G401.6 (cell line): ENCODE measurements at regions not wholly inside any gene's neighbourhood (a gene's known extent, or its start where the extent isn't known, plus 50 kb on each side); places are given as distances from the start of the nearest gene placed in this dataset.

ENCODE experiments used
- FAIRE-seq: peaks from 2 replicates; lab custom pipeline; 2012; peaks lifted over from hg19 to GRCh38; lab: Jason Lieb, UNC

DNA sequence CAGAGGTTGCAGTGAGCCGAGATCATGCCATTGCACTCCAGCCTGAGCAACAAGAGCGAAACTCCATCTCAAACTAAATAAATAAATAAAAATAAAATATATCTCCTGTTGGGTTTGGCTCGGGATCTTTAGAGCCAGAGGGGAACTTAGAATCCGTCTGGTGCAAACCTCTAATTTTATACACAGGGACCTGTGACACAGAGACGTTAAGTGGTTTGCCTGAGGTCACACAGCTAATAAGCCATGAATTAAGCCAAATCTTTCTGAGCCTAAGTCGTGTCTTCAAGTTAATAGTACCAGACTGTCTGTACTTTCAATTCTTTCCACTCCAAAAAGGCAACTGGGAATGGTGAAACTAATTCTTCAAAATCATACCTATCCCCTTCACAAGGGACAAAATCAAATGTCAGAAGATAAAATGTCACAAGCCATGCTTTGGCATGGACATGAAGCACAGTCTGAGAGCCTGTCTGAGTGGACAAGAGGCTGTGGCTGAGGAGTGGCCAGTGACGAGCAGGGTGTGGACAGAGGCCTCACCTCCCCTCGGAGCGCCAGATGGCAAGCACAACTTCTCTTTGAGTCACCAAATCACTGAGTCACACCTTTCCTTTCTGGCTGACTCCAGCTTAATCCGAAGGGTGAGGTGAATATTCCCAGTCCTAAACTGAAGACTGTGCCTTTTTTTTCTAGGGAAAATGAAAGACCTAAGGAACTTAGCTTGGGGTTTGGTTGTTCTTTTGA is 177.4 kb downstream of the TFAP2A start:
- FAIRE-seq = no peak

DNA sequence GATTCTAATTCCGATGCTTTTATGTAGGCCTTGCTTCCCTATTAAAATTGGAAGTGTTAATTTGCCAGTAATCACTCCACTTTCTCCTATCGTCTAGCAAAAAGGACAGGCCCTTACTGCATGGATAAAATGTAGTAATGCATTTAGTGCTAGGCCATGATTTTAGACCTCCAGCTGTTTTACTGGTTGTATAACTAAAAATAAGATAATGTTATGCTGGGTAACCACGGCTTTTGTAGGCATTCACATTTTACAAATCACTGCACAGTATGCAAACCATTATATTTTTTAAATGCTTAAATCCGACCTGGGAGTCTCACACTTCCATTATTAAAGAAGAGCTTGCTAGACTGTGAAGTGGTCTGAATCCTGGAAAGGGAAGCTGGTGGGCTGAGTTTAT is 179.5 kb downstream of the TFAP2A start:
- FAIRE-seq = no peak

DNA sequence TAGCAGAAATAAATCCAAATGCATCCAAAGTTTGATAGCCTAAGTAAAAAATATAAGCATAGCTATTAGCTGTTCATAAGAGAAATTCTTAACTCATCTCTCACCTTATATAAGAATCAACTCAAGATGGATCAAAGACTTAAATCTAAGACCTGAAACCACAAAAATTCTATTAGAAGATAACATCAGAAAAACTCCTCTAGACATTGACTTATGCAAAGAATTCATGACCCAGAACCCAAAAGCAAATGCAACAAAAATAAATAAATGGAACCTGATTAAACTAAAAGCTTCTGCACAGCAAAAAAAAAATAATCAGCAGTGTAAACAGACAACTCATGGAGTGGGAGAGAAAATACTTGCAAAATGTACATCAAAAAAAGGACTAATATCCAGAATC is 184.3 kb downstream of the TFAP2A start:
- no peak for FAIRE-seq

DNA sequence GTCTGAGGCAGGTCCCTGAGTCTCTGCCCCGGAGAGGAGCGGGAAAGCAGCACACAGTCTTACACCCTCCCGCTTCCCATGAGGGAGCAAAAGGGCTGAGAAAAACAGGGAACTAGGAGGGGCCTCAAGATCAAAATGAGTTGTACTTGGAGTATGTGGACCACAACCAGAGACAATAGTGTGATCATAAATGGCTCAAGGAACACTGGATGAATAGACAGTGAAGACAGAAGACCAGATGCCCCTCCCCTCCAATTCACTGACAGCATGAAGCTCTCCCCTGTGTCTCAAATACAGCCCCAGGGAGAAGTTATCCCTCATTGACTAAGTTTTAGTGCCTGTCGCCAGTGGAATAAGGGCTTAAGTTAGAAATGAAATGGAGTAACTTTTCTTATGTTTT is 191.0 kb downstream of the TFAP2A start:
- FAIRE-seq = no peak

DNA sequence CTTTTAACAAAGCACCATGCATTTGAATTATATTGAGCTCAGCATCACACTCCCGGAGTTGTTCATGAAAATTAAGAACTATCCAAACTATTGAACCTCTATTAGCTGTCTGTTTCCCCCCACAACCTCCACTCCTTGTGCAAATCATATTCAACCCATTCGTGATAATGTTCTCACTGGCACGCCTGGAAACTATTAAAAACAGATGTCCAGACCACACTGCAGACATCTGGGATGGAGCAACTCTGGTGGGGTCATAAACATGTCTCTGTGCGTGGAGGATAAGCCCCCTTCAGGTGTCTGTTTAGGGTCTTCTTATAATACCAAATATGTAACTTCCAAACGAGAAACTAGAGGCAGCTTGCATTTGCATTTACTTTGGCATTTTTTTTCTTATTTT is 193.7 kb downstream of the TFAP2A start:
- FAIRE-seq = no peak

DNA sequence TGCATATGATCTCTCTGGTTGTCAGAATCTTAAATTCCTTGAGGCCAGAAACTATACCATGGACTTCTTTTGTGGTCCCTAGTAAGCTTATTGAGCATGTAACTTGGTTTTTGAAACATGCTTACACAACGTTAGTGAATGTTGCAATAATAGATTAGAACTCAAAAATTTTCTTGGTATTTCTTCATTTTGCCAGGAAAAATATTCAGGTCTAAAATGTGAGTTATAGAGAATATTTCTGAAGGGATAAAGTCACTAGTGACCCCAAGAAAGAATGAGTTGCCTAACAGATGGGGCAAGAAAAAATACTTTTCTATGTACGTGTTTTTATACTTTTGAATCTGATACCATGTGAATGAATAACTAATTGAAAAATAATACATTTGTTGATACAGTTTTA is 195.4 kb downstream of the TFAP2A start:
- FAIRE-seq = no peak

DNA sequence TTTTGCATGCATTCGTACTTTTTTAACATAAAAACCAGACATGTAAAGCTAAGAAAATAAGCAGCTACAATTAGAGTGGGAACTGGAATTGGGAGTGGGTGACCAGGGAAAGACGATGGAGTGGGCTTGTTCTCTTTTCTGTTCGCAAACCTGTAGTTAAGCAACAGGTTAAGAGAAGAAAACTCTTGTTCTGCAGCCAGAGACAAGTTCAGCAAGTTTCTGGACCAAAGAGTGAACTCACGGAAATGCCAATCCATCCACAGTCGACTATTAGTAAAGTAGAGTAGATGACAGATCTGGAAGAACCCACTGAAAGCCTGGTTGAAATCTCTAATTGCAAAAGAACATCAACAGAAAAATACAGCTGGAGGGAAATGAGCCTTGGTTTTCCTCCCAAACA is 197.8 kb downstream of the TFAP2A start:
- no peak for FAIRE-seq

DNA sequence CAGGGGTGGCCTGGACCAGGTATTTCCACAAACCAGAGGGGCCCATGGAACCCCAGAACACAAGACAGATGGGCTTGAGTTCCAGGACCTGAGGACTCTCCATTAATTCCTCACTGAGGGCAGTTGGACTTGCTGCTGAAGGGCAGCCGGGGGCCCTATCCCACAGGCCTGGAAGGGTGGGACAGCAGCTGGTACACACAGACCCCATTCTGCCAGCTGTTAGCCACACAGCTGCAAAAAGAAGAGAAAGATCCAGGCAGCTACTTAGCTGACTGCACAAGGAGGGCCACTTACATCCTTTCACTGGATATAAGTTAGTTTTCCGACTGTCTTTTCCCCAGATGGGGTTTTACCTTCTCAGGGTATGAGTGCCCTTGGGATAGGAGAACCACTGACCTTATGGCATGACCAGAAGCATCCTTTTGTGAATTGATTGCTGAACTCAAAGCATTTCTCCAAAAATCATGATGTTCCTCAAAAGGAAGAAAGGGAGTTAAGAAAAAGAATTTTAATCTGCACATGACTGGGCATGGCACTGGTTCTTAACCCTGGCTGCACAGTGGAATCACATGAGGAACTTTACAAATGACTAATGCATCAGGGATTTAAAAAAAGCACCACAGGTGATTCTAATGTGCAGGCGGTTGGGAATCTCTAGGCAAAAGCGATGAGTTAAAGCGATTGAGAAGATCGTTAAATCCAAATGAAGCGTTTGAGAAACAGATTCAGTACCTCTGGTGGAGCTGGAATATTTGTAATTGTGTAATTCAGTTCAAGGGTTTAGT is 199.4 kb downstream of the TFAP2A start:
- no peak for FAIRE-seq

DNA sequence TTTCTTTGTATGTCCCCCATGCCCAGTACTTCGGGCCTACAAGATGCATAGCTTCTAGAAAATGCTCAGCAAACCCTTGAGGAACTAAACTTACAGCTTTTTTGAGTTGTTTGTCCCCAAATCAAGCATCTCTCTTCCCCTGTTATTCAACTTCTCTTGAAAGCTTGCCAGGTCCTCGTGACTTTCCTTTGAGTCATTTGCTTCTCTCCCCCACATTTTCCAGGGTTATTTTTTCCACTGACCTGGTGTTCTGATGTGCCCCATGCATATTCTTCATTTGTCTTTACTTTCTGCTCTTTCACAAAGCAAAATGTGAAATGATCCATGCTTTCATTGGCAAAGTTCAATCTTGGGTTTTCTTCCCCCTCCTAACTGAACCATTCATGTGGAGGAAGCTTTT is 204.8 kb downstream of the TFAP2A start:
- FAIRE-seq = no peak

DNA sequence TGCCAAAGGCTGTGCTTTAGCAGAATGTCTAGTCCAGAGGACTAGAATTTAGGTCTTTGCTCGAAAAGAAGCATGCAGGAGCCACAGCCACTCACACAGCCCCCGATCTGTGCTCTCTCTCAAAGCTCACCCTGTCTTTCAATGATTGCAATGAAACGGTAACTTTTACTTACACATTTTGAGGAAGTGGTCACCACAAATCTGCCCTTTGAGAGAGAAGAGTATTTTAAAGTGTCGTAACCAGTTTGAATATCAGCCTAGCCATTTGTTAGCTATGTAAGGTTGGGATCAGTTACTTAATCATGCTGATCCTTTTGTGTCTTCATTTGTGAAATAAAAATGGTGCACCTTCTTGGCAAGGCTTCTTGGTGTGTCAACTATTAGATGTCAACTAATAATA is 209.0 kb downstream of the TFAP2A start:
- FAIRE-seq = no peak

DNA sequence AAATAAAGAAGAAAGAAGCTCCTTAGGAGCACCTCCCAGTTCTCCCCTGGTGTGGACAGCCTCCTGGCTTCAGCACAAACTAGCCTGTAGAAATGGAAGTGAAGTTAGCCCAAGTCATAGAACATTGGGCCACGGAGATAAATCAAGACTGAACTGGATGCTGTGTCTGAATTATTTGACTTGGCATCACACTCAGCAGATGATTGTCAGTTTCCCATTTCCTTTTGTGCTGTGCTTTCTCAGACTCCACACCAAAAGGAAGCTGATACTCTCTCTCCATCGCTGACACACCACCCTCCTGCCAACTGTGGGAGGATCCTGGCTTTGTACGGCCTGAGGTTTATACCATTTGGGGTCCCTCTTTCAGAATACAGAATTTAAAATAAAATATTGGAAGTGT is 209.8 kb downstream of the TFAP2A start:
- no peak for FAIRE-seq

DNA sequence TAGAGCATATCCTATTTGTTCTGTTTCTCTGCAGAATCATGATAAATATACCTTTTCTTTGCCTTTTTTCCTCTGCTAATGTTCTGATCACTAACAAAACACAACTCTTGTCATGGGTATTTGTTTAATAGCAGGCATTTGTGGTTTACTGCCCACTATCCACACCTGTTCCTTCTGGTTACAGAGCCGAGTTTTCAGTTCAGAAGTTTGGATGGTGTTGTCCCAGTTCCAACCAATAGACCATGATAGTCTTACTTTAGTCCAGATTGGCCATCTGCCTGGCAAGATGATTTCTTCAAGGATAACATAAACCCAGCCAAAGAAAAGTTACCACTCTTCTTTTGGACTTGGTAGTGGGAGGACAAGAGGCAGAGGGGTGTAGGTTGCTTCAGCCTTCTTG is 211.2 kb downstream of the TFAP2A start:
- FAIRE-seq = no peak

DNA sequence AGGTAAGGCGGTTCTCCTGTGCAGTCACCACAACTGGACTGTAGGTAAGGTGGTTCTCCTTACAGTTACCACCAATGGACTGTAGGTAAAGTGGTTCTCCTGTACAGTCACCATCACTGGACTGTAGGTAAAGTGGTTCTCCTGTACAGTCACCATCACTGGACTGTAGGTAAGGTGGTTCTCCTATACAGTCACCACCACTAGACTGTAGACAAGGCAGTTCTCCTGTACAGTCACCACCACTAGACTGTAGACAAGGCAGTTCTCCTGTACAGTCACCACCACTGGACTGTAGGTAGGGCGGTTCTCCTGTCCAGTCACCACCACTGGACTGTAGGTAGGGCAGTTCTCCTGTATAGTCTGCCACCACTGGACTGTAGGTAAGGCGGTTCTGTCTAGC is 212.3 kb downstream of the TFAP2A start:
- FAIRE-seq = no peak

DNA sequence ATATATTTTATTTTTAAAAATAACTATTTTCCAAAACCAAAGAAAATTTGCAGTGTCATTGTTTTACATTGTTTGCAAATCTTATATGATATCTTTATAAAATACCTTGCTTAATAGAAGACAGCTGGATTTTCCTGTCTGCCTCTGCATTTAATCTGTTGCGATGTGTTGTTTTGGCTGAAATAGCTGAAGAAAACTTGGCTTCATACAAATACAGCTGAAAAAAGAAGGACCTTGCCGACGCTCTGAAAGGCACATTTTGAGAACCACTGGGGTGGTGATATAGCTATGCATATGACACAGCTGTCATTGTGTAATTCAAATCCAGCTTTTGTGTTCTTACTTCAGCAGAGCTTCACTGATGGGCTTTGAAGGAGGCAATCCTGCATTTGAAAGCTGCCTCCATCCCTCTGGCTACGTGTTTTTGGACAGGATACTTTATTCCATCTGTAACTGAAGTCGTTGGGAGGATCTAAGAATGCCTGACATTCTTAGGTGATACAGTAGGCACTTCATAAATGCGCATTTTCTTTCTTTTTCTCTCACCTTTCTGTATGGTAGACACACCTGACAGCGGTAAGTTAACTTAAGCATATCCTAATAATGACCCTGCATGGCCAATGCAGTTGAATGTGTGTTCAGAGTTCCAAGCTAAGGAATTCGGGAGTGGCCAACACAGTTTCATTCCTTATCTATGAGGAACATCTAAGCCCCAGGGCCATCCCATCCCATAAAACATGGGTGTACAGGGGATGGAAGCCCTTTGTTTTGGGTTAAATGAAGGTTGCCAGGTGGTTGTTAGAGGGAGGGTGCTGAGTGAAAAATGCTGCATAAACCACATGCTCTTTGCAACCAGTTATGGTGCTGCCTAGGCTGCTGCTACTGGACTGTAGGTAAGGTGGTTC is 213.0 kb downstream of the TFAP2A start:
- FAIRE-seq = no peak

DNA sequence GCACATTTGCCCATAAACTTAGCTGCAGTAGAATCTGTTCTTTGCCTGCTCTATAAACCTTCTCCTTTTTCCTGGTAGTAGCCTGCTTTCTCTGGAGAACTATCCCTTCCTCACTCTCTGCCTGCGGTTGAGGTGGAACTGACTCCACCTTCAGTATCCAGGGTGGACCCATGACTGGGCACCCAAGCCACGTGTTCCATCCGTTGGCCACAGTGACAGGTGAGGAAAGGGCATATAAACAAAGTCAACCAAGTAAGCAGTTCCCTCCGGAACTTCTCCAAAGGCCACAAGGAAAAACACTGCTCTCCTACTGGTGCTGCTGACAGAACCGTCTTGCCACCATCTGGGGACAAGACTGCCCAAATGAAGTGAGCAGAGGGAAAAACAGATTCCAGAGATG is 218.8 kb downstream of the TFAP2A start:
- no peak for FAIRE-seq

DNA sequence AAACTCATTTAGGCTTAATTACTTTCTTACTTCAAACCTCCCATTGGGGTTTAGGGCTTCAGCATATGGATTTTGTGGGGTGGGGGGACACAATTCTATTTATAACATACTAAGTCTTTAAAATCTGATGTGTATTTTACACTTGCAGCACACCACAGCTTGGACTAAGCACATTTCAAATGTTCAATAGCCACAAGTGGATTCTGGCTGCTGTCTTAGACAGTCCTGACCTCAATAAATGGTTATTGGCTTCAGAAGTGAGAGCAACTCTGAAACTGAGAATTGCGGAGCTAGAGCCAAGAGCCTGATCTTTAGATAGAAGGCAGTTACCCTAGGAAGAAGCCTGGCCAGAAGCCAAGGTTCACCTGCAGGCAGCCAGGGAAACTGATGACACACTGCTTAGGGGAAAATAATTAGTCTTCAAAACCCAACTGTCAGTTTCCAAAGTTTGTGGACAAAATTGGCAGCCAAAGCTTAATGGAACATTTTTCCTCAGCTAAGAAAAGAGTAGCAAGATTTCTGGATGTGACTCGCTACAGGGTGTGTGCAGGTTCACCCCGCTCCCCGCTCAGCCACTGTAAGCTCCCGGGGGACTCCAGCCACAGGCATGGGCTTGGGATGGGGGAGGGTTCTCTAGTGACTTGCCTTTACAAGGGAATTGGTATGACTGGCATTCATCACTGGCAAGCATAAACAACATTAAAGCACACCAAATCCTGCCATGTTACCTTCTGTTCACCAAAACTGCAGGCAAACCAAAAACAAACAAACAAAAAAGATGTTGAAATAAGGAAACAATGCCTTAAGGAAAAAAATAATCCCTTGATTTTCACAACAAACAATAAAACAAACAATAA is 219.8 kb downstream of the TFAP2A start:
- no peak for FAIRE-seq

DNA sequence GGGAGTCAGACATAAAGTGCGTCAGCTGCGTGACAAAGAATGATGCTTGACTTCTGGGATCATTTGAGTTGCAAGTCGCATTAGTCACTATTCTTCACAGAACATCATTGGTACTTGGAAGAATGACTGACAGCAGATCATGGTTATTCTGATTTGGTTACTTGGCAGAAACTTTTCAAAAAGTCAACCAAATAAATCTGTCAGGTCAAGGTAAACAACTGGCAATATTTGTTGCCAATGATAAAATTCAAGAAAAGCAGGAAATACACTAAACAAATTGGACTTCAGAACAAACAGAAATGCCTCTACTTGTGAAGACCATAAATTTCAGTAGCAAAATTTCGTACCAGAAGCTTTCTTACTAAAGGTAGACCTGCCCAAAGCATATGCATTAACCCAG is 221.6 kb downstream of the TFAP2A start:
- FAIRE-seq = no peak

DNA sequence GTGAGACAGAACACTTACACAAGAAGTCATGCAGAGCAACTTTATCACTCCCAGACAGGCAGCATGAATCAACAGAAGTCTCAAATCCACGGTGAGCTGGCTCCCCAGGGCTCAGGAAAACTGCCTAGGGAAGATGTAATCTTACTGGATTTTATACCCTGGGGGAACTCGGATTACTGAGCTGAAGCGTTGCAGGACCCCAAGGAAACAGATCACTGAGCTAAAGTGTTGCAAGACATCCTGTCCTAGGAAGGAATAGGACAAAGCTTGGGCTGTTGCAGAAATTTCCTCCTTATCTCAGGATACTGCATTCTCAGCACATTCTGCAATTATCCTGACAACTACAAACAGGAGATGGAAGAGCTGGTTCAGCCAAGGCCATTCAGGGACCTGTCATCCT is 224.8 kb downstream of the TFAP2A start:
- FAIRE-seq = no peak

DNA sequence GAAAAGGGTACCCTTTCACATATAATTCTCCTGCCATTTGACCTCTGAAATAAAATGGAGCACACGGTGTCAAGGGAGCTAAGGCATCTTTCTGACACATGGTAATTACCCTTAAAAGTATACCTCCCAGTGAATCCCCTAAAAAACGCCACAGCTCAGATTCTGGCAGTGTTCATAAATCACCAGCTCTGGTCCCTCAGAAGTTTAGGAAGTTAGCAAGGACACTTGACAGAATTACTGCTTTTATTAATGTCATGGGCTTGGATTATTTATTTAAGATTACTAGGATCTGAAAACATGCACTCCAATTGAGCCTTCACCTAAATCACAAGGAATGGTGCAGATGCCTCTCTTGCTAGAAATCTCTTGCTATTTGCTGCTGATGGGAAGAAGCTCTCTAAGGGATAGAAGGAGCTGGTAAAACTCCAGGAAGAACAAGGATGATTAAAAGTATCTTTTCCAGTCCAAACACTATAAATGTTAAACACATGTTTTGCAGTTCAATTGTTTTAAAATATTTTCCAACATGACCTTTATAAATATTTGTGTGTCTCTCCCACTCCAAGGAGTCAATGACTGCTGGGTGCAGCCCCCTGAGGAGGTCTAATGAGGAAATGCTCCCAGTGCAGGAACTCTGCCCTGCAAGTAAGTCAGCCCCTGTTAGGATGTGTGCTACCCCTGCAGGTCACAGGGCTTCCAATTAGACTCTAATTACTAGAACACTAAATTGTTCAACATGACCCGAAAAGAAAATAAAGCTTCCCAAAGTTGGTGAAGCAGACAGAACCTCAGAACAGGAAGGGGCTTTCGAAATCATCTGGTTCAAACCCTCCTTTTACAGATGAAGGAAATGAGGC is 230.3 kb downstream of the TFAP2A start:
- no peak for FAIRE-seq

DNA sequence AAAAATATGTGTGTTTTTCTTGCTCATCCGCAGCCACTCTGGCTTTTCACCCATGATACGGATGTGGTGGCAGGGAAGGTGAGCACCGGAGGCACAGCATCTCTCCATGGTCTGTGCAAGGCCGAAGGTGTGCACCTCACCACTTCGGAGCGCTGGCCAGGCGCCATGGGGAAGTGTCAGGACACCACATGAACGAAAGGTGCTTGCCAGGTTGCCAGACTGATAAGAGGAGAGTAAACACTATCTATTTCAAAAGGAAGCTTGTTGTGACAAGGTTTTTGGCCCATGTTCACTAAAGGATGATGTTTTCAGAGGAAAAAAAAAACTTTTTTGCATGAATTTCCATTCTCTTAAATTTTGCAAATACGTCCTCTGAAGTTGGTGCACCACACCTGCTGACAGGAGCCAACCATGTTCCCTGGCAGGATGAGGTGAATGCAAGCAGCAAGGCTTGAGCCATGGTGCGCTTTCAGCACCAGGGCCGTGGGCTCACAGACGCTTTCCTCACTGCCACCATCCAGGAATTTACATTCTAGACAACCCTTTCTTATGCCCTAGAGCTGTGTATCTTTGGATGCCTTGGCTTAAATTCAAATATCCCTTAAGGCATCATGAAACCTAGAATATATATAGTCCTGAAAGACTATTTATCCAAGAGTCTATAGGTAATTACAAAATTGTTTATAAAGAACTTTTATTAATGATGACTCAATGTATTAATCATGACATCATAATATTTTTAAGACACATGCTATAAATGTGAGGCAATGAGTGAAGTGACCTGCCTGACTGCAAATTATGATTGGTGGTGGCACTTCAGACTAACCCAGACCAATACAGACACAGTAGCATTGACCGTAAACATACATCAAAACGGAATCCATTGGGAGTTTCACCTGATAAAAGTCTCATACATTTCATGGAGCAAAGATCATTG is 234.5 kb downstream of the TFAP2A start:
- no peak for FAIRE-seq
